ENCODE measurements at regions not wholly inside any gene's neighbourhood (a gene's known extent, or its start where the extent isn't known, plus 50 kb on each side); places are given as distances from the start of the nearest gene placed in this dataset.

DNA sequence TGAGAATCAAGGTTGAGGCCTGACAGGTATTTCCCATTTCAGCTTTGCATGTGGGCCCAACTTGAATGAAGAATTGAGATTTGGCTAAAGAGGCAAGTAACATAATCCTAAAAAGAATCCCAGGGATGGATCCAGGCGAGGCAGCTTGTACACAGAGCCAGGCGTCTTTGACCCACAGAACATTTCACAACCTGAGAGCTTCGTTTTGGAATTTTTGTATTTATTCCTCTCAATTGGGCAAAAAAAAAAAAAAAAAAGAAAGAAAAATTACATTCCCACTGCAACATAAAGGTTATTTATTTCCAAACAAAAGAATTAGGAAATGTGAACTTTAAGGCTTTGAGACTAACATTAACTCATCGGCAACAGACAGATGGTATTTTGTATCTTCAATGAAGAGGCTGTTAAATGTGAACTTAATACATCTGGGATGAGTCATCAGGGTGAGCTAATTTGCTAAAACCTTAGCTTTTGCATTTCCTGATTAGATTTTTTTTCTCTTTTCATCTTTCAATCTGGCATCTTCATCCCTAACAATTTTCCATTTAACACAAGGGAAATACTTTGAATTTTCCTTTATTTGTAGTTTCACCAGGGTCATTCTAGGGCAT is 478.5 kb upstream of the TNP1 start:
- Histone ChIP-seq H3K36me3 (ENCODE audit: low read depth, missing control alignments) (no peaks in the 10 kb centered on the region), H3K27me3 (no peaks in the 10 kb centered on the region), H3K27ac (peak overlapping the region in 1 of 2 donors; percentile 1), H3K4me1 (no peaks in the 10 kb centered on the region), H3K9me3 (no peaks in the 10 kb centered on the region), H3K4me3 (no peak overlapping the region)
- intact Hi-C loops (cut with DNase I; ENCODE audit: low total_unique reads): no loop called here
- 53 to 81% methylated on average over 4 of the region's 4 CpGs for WGBS, 2 donors
- no peak for DNase-seq
- TF ChIP-seq, protein P1, sequence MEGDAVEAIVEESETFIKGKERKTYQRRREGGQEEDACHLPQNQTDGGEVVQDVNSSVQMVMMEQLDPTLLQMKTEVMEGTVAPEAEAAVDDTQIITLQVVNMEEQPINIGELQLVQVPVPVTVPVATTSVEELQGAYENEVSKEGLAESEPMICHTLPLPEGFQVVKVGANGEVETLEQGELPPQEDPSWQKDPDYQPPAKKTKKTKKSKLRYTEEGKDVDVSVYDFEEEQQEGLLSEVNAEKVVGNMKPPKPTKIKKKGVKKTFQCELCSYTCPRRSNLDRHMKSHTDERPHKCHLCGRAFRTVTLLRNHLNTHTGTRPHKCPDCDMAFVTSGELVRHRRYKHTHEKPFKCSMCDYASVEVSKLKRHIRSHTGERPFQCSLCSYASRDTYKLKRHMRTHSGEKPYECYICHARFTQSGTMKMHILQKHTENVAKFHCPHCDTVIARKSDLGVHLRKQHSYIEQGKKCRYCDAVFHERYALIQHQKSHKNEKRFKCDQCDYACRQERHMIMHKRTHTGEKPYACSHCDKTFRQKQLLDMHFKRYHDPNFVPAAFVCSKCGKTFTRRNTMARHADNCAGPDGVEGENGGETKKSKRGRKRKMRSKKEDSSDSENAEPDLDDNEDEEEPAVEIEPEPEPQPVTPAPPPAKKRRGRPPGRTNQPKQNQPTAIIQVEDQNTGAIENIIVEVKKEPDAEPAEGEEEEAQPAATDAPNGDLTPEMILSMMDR (IDR thresholded peaks at IDR 0.05): no peak
- no peak for TF ChIP-seq POLR2A (IDR thresholded peaks at IDR 0.05)

DNA sequence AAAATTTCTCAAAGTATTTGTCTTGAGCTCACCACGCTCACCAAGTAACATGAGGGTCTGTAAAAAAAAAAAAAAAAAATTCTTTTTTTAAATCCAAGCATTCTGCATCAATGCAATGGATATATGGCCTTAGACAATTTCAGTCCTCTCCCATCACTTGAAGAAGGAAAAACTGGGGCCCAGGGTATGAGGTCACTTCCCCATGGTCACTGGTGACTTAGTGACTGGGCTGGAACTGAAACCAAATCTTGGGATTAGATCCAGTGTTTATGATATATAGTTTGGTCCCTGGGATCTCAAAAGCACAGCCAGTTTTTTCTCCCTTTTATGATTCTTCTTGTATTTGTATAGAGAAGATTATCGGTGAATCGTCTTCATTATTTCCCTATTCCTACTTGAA is 477.9 kb upstream of the TNP1 start:
- intact Hi-C loops (cut with DNase I; ENCODE audit: low total_unique reads): no loop called here
- no peaks in the 10 kb centered on the region for H3K9me3 ChIP-seq
- no peak for DNase-seq
- WGBS, 2 donors: 76 to 85% methylated on average over 3 of the region's 3 CpGs
- H3K36me3 ChIP-seq (ENCODE audit: low read depth, missing control alignments): no peaks in the 10 kb centered on the region
- no peaks in the 10 kb centered on the region for H3K27me3 ChIP-seq
- TF ChIP-seq, protein P1 (IDR thresholded peaks at IDR 0.05): no peak
- TF ChIP-seq POLR2A (IDR thresholded peaks at IDR 0.05): no peak
- no peaks in the 10 kb centered on the region for H3K4me1 ChIP-seq
- no peak overlapping the region for H3K27ac ChIP-seq
- no peak overlapping the region for H3K4me3 ChIP-seq

DNA sequence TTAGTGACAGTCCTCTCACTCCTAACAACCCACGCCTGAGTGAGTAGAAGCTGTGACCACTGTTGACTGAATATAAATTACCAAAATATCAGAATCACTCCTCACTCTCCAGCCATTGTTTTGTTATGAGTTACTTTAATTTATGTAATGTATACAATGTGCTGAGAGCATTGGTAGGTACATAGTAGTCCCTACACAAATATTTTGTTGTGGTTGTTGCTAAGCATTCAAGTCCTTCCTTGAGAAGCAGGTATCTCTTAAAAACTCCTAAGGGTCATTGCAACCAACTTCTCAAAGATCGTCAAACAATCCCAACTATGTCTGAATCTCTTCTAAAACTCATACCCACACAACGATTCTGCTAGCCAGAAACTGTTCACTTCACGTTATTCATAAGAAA is 476.8 kb upstream of the TNP1 start:
- no peak for DNase-seq
- no peaks in the 10 kb centered on the region for H3K27me3 ChIP-seq
- WGBS, 2 donors: 90 to 93% methylated on average over 4 of the region's 4 CpGs
- TF ChIP-seq, protein P1 (IDR thresholded peaks at IDR 0.05): no peak
- no peak for TF ChIP-seq POLR2A (IDR thresholded peaks at IDR 0.05)
- H3K27ac ChIP-seq: no peak overlapping the region
- H3K4me1 ChIP-seq: peaks cover 2% of the 10 kb centered on the region
- H3K9me3 ChIP-seq: no peaks in the 10 kb centered on the region
- no peaks in the 10 kb centered on the region for H3K36me3 ChIP-seq (ENCODE audit: low read depth, missing control alignments)
- intact Hi-C loops (cut with DNase I; ENCODE audit: low total_unique reads): no loop called here
- H3K4me3 ChIP-seq: no peak overlapping the region

DNA sequence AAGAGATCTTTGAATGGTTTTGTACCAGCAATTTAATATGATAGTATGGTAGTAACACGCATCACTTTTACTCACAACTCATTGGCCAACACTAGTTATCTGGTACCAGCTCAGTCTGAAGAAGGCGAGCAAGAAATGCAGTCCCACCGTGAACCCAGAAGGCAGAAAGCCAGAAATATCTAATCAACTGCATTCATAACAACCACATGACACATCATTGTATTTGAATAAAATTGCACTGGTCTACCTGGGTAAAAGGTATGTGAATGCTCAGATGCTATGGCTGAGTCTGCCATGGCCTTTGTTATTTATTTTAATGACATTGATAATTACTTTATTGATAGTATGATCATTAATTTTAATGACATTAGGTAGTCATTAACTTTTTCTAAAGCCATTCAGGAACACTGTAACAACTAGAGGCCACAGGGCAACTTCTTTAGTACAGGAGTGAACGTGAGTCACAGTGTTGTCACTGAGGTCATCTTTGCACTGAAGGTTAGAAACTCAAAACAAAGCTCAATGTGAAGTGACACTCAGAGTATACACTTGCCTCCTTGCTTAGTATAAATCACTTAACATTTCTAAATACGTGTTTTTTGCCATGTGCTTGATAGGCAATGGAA is 475.6 kb upstream of the TNP1 start:
- no peak overlapping the region for H3K27ac ChIP-seq
- intact Hi-C loops (cut with DNase I; ENCODE audit: low total_unique reads): no loop called here
- peaks cover 10% of the 10 kb centered on the region for H3K4me1 ChIP-seq
- no peak for DNase-seq
- no peaks in the 10 kb centered on the region for H3K36me3 ChIP-seq (ENCODE audit: low read depth, missing control alignments)
- no peaks in the 10 kb centered on the region for H3K27me3 ChIP-seq
- no peak overlapping the region for H3K4me3 ChIP-seq
- H3K9me3 ChIP-seq: no peaks in the 10 kb centered on the region
- TF ChIP-seq, protein P1 (IDR thresholded peaks at IDR 0.05): no peak
- no peak for TF ChIP-seq POLR2A (IDR thresholded peaks at IDR 0.05)
- WGBS, 2 donors: 86 to 89% methylated on average over 5 of the region's 5 CpGs

DNA sequence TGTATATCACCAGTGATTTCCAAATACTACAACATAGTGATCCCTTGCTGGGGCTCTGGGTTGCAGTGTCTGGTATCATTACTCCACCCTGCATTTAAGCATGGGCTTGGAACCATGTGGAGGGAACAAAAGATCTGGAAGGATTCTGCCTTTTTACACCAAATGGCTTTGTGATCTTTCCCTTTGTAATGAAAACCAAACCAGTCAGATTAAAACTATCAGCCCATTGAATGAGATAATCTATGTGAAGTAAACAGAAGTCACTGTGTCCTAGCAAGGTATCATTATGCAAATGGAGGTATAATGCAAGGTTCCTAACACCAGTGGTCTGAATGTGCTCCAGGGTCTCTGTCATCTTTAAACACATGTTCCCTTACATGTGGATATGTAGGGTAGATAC is 474.7 kb upstream of the TNP1 start:
- peaks cover 10% of the 10 kb centered on the region for H3K4me1 ChIP-seq
- H3K9me3 ChIP-seq: no peaks in the 10 kb centered on the region
- H3K36me3 ChIP-seq (ENCODE audit: low read depth, missing control alignments): no peaks in the 10 kb centered on the region
- intact Hi-C loops (cut with DNase I; ENCODE audit: low total_unique reads): no loop called here
- H3K4me3 ChIP-seq: no peak overlapping the region
- no peak overlapping the region for H3K27ac ChIP-seq
- no peaks in the 10 kb centered on the region for H3K27me3 ChIP-seq
- no peak for DNase-seq
- TF ChIP-seq, protein P1 (IDR thresholded peaks at IDR 0.05): no peak
- TF ChIP-seq POLR2A (IDR thresholded peaks at IDR 0.05): no peak

All from testis (tissue), 2 donors.